Colonic mucosa (tissue), 4 donors: ENCODE measurements at regions not wholly inside any gene's neighbourhood (a gene's known extent, or its start where the extent isn't known, plus 50 kb on each side); places are given as distances from the start of the nearest gene placed in this dataset.

Experiments used
- DNase-seq: peaks from one replicate; pipeline ENCODE4 v3.0.0-alpha.2; 2020
- H3K27ac ChIP-seq: fragments of 200-600 bp; one replicate; pipeline ENCODE4 v1.8.0; 2021
- H3K27me3 ChIP-seq: fragments of 200-600 bp; one replicate; pipeline ENCODE4 v1.8.0; 2021
- H3K36me3 ChIP-seq: fragments of 200-600 bp; one replicate; pipeline ENCODE4 v1.8.0; 2021
- H3K4me1 ChIP-seq: fragments of 200-600 bp; one replicate; pipeline ENCODE4 v1.8.0; 2021; ENCODE audit warnings: mild to moderate bottlenecking
- H3K4me3 ChIP-seq: fragments of 200-600 bp; one replicate; pipeline ENCODE4 v1.8.0; 2021
- H3K9ac ChIP-seq, 2 donors: one replicate each; pipeline ENCODE4 v1.7.0; 2013; ENCODE audit warnings: control low read depth in 2 of 2, low read depth in 2 of 2, low read length in 2 of 2
- H3K9me3 ChIP-seq: fragments of 200-600 bp; one replicate; pipeline ENCODE4 v1.8.0; 2021
- intact Hi-C: fragments of 100-400 bp; cut with DNase I; formaldehyde crosslinking; loops from one replicate; pipeline ENCODE4 v1.14.1; 2022
- TF ChIP-seq, protein P1 (sequence below): fragments of 200-600 bp; IDR thresholded peaks from one replicate; pipeline ENCODE4 v1.8.0; 2022; ENCODE audit warnings: antibody characterized with exemption, mild to moderate bottlenecking
- donor health status: healthy.
- donor health status: DM: no; HTN: no; CAD: no.
- donor health status: DM: no; HTN: no; CAD: no.

DNA sequence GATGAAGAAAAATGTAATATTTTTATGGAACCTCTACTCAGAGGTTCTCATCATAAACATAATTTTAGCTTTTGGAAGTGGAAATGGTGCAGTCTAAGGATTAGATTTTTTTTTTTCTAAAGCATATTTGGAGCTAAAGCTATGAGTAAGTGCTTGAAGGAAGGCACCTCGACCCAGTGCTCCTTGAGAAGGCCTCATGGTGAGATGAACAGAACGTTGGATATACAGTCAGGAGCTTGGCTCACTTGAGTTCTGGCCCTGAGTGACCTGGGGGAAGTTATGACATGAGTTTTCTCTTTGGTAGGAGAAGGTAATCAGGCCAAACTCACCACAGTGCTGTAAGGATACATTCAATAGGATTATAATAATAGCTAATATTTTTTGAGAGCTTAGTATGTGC, 163.3 kb downstream of the JCAD start:
- Histone ChIP-seq H3K9me3 (no peaks in the 10 kb centered on the region), H3K36me3 (no peaks in the 10 kb centered on the region), H3K4me3 (no peak overlapping the region), H3K27ac (peak overlapping the region; percentile 12), H3K9ac (no peak overlapping the region), H3K4me1 (no peaks in the 10 kb centered on the region), H3K27me3 (no peaks in the 10 kb centered on the region)
- intact Hi-C loops, result no loop called here
- TF ChIP-seq, protein P1, sequence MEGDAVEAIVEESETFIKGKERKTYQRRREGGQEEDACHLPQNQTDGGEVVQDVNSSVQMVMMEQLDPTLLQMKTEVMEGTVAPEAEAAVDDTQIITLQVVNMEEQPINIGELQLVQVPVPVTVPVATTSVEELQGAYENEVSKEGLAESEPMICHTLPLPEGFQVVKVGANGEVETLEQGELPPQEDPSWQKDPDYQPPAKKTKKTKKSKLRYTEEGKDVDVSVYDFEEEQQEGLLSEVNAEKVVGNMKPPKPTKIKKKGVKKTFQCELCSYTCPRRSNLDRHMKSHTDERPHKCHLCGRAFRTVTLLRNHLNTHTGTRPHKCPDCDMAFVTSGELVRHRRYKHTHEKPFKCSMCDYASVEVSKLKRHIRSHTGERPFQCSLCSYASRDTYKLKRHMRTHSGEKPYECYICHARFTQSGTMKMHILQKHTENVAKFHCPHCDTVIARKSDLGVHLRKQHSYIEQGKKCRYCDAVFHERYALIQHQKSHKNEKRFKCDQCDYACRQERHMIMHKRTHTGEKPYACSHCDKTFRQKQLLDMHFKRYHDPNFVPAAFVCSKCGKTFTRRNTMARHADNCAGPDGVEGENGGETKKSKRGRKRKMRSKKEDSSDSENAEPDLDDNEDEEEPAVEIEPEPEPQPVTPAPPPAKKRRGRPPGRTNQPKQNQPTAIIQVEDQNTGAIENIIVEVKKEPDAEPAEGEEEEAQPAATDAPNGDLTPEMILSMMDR, result no peak
- no peak for DNase-seq

DNA sequence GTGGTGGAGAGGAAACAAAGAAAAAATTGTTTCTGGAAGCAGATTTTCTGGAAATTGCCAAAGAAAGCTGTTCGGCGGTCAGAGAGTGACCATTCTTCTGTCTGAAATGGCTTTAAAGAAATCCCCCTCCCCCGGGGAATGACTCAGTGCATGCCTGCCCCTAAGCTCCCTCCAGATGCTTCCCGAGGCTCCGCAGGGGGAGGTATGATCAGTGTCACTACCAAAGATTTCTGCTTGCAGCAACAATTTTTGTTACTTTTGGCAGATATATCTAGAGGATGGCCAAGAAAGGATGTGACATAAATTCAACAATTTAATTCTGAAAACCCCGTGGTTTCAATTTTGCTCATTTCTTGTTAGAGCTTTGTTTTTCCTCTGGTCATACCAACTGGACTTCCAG, 163.9 kb downstream of the JCAD start:
- DNase-seq, result peak; percentile 24
- H3K4me1 ChIP-seq, result no peaks in the 10 kb centered on the region
- peak overlapping the region; percentile 12 for H3K27ac ChIP-seq
- intact Hi-C loops, result no loop called here
- TF ChIP-seq, protein P1, result no peak
- no peak overlapping the region for H3K4me3 ChIP-seq
- no peaks in the 10 kb centered on the region for H3K36me3 ChIP-seq
- no peak overlapping the region for H3K9ac ChIP-seq
- no peaks in the 10 kb centered on the region for H3K9me3 ChIP-seq
- no peaks in the 10 kb centered on the region for H3K27me3 ChIP-seq

DNA sequence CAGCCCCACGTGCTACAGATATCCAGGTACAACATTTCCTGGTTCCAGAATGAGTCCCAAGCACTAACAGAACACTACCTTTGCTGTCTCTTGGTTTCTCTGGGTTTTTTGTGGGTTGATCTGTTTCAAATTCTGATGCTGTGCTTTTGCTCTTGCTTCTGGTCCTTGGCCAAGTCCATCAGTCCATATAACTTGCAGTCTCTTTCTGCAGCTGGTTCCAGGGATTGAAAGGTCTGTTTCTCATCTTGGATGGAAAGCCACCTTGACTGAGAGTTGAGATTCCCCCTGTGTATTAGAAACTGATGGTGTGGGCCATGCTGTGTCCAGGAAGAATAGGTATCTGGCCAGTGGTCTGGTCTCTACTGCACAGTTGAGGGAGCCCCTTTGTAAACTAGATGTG, 171.1 kb downstream of the JCAD start:
- Histone ChIP-seq H3K27me3 (no peaks in the 10 kb centered on the region), H3K4me3 (no peak overlapping the region), H3K36me3 (no peaks in the 10 kb centered on the region), H3K9ac (no peak overlapping the region), H3K27ac (no peak overlapping the region), H3K4me1 (no peaks in the 10 kb centered on the region), H3K9me3 (no peaks in the 10 kb centered on the region)
- no peak for DNase-seq
- TF ChIP-seq, protein P1, result no peak
- intact Hi-C loops, result no loop called here

DNA sequence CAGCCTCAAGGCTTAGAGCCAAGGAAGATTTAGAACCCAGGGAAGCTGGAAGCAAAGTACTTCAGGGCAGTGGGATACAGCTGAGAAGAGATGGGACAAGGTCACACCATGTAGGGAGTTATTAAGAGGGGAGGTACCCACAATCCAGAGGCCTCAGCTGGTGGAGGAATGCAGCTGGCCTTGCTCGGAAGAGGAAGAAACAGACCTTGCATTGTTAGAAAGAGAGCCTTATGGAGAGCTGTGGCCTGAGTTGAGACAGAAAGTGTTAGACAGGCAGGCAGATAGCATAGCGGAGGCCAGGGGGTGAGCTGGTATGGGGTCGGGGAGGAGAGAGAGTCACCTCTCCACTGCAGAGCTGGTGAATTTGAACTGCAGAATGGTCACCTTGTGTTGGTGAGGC, 173.1 kb downstream of the JCAD start:
- no peak overlapping the region for H3K9ac ChIP-seq
- H3K9me3 ChIP-seq, result no peaks in the 10 kb centered on the region
- TF ChIP-seq, protein P1, result no peak
- no peak for DNase-seq
- intact Hi-C loops, result no loop called here
- H3K27me3 ChIP-seq, result no peaks in the 10 kb centered on the region
- H3K4me1 ChIP-seq, result no peaks in the 10 kb centered on the region
- H3K27ac ChIP-seq, result no peak overlapping the region
- H3K36me3 ChIP-seq, result no peaks in the 10 kb centered on the region
- H3K4me3 ChIP-seq, result no peak overlapping the region

DNA sequence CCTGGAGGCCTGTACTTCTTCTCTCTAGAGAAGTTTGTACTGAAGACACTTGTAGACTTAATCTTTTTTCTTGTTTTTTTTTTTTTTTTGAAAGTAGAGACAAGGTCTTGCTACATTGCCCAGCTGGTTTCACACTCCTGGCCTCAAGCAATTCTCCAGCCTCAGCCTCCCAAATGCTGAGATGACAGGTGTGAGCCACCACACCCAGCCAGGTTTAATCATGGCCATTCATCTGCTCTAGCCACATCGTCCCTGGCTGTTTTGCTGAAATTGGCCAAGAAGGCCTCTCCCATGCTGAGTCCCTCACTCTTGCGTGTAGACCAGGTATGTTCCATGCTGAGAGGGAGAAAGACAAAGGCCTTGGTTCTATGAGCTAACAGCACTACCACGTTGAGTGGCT, 176.2 kb downstream of the JCAD start:
- Histone ChIP-seq H3K36me3 (no peaks in the 10 kb centered on the region), H3K9ac (no peak overlapping the region), H3K4me3 (no peak overlapping the region), H3K27ac (no peak overlapping the region), H3K4me1 (no peaks in the 10 kb centered on the region), H3K27me3 (no peaks in the 10 kb centered on the region), H3K9me3 (no peaks in the 10 kb centered on the region)
- intact Hi-C loops, result no loop called here
- TF ChIP-seq, protein P1, result no peak
- no peak for DNase-seq

DNA sequence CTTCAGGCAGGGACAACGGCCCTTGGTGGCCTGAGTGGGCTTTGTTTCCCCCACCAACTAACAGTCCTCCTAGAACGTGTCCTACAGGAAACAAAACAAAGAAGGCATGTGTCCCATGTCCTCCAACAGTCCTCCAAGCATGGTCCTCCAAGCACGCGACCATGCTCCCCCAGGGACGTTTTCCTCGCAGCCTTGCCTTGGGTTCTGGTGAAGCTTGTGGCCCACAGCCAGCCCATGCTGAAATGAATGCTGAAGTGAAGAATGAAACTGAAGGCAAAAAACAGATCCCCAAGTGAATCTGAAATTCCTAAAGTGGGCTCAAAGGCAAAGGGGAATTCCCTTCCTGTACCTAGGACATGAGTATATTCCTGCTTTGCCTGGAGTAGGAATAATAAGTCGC, 176.6 kb downstream of the JCAD start:
- H3K27me3 ChIP-seq, result no peaks in the 10 kb centered on the region
- no peaks in the 10 kb centered on the region for H3K4me1 ChIP-seq
- no peak overlapping the region for H3K4me3 ChIP-seq
- no peak overlapping the region for H3K27ac ChIP-seq
- intact Hi-C loops, result no loop called here
- no peaks in the 10 kb centered on the region for H3K9me3 ChIP-seq
- no peaks in the 10 kb centered on the region for H3K36me3 ChIP-seq
- no peak overlapping the region for H3K9ac ChIP-seq
- TF ChIP-seq, protein P1, result no peak
- DNase-seq, result no peak
